ENCODE measurements at regions not wholly inside any gene's neighbourhood (a gene's known extent, or its start where the extent isn't known, plus 50 kb on each side); places are given as distances from the start of the nearest gene placed in this dataset.

DNA sequence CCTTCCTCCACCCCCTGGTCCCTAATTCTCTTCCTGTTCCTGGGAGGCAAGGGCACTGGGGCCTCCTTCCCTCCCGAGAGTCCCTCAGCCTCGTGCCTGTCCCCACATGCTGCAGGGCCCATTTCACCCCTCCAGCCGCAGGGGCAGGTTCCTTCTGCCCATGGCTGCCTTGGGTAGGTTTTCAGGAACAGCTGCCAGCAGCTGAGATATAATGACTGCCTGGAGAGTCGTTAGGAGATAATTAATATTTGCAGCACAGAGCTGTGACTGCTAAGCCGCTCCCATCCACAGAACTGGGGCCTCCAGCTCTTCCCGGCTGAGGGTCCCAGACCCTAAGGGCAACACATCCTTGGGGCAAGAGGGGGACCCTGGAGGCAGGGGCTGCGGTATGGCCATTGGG lies 211.9 kb upstream of the LHX5 start:
- Histone ChIP-seq H3K9ac (ENCODE audit: insufficient read depth, low read length, poor library complexity, severe bottlenecking) (no peak overlapping the region), H3K27ac (ENCODE audit: low read depth in 1 of 2, low read length in 2 of 2) (no peak overlapping the region), H2AFZ (ENCODE audit: insufficient read depth, low read depth, low read length, poor library complexity, severe bottlenecking) (no peak overlapping the region), H3K4me1 (ENCODE audit: control insufficient read depth in 1 of 2, insufficient read depth in 2 of 2, low read length in 2 of 2) (no peaks in the 10 kb centered on the region), H3K36me3 (replicated peaks in 1 of 2; ENCODE audit: control insufficient read depth in 1 of 2, insufficient read depth in 2 of 2, low read length in 2 of 2) (no peaks in the 10 kb centered on the region), H3K79me2 (ENCODE audit: insufficient read depth, low read length) (no peaks in the 10 kb centered on the region), H3K9me3 (replicated peaks in 1 of 2; ENCODE audit: control insufficient read depth in 1 of 2, insufficient read depth in 1 of 2, low read length in 2 of 2) (no peaks in the 10 kb centered on the region), H4K20me1 (ENCODE audit: insufficient read depth, low read length) (no peaks in the 10 kb centered on the region), H3K27me3 (ENCODE audit: control insufficient read depth in 2 of 2, insufficient read depth in 2 of 2, low read length in 2 of 2) (no peaks in the 10 kb centered on the region), H3K4me3 (replicated peaks in 1 of 3; ENCODE audit: low read depth in 2 of 3, low read length in 3 of 3) (no peak overlapping the region), H3K4me2 (replicated peaks; ENCODE audit: extremely low read depth, low read length, poor library complexity, severe bottlenecking) (no peak overlapping the region)
- 55% methylated on average over 6 of the region's 7 CpGs for WGBS (ENCODE audit: insufficient coverage)
- TF ChIP-seq, protein P1, sequence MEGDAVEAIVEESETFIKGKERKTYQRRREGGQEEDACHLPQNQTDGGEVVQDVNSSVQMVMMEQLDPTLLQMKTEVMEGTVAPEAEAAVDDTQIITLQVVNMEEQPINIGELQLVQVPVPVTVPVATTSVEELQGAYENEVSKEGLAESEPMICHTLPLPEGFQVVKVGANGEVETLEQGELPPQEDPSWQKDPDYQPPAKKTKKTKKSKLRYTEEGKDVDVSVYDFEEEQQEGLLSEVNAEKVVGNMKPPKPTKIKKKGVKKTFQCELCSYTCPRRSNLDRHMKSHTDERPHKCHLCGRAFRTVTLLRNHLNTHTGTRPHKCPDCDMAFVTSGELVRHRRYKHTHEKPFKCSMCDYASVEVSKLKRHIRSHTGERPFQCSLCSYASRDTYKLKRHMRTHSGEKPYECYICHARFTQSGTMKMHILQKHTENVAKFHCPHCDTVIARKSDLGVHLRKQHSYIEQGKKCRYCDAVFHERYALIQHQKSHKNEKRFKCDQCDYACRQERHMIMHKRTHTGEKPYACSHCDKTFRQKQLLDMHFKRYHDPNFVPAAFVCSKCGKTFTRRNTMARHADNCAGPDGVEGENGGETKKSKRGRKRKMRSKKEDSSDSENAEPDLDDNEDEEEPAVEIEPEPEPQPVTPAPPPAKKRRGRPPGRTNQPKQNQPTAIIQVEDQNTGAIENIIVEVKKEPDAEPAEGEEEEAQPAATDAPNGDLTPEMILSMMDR (IDR thresholded peaks at IDR 0.05): no peak
- Mint-ChIP-seq H3K27me3 (ENCODE audit: low read depth in 3 of 3) (peaks cover 0 to 11% (median 0%) of the 10 kb centered on the region in 3 donors), H3K9me3 (no peaks in the 10 kb centered on the region), H3K36me3 (no peaks in the 10 kb centered on the region), H3K4me1 (no peaks in the 10 kb centered on the region), H3K27ac (no peak overlapping the region), H3K4me3 (no peak overlapping the region)
- intact Hi-C loops (cut with micrococcal nuclease): no loop called here
- DNase-seq: no peak

DNA sequence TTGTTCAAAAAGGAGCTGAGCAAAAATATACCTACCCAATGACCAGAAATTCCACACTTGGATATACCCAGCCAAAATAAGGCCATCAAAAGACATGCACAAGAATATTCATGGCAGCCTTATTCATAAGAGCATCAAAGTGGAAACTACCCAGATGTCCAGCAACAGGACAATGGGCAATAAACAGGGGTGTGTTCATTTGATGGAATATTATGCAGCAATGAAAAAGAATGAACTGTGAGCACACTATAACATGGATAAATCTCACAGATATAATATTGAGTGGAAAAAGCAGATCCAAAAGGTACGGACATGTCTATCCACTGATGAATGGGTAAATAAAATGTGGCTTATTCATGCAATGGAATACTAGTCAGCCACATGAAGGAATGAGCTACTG lies 209.2 kb upstream of the LHX5 start:
- Histone ChIP-seq H3K4me2 (replicated peaks; ENCODE audit: extremely low read depth, low read length, poor library complexity, severe bottlenecking) (no peak overlapping the region), H3K9ac (ENCODE audit: insufficient read depth, low read length, poor library complexity, severe bottlenecking) (no peak overlapping the region), H2AFZ (ENCODE audit: insufficient read depth, low read depth, low read length, poor library complexity, severe bottlenecking) (no peak overlapping the region), H3K27me3 (ENCODE audit: control insufficient read depth in 2 of 2, insufficient read depth in 2 of 2, low read length in 2 of 2) (no peaks in the 10 kb centered on the region), H3K4me3 (replicated peaks in 1 of 3; ENCODE audit: low read depth in 2 of 3, low read length in 3 of 3) (no peak overlapping the region), H4K20me1 (ENCODE audit: insufficient read depth, low read length) (no peaks in the 10 kb centered on the region), H3K36me3 (replicated peaks in 1 of 2; ENCODE audit: control insufficient read depth in 1 of 2, insufficient read depth in 2 of 2, low read length in 2 of 2) (no peaks in the 10 kb centered on the region), H3K4me1 (ENCODE audit: control insufficient read depth in 1 of 2, insufficient read depth in 2 of 2, low read length in 2 of 2) (no peaks in the 10 kb centered on the region), H3K27ac (ENCODE audit: low read depth in 1 of 2, low read length in 2 of 2) (no peak overlapping the region), H3K9me3 (replicated peaks in 1 of 2; ENCODE audit: control insufficient read depth in 1 of 2, insufficient read depth in 1 of 2, low read length in 2 of 2) (no peaks in the 10 kb centered on the region), H3K79me2 (ENCODE audit: insufficient read depth, low read length) (no peaks in the 10 kb centered on the region)
- peaks cover 2 to 11% (median 4%) of the 10 kb centered on the region in 3 donors for H3K27me3 Mint-ChIP-seq (ENCODE audit: low read depth in 3 of 3)
- no CpG with 5 or more reads among the region's 1 CpG for WGBS (ENCODE audit: insufficient coverage)
- H3K36me3 Mint-ChIP-seq: no peaks in the 10 kb centered on the region
- H3K9me3 Mint-ChIP-seq: no peaks in the 10 kb centered on the region
- TF ChIP-seq, protein P1 (IDR thresholded peaks at IDR 0.05): no peak
- intact Hi-C loops (cut with micrococcal nuclease): no loop called here
- H3K27ac Mint-ChIP-seq: no peak overlapping the region
- no peaks in the 10 kb centered on the region for H3K4me1 Mint-ChIP-seq
- no peak overlapping the region for H3K4me3 Mint-ChIP-seq
- no peak for DNase-seq

Data from CD14-positive monocyte (primary cell).